ENCODE measurements at regions not wholly inside any gene's neighbourhood (a gene's known extent, or its start where the extent isn't known, plus 50 kb on each side); places are given as distances from the start of the nearest gene placed in this dataset.

- TF ChIP-seq CTCF (conservative IDR thresholded peaks at IDR 0.05; ENCODE audit: low read length): no peak
- no peak for TF ChIP-seq EZH2phosphoT487 (IDR thresholded peaks at IDR 0.05; ENCODE audit: borderline replicate concordance)
These were observed 62.0 kb upstream of the EEA1 start for GRCh38 chr12:92991134-92991533.
